ENCODE measurements at regions not wholly inside any gene's neighbourhood (a gene's known extent, or its start where the extent isn't known, plus 50 kb on each side); places are given as distances from the start of the nearest gene placed in this dataset.

- CTCF ChIA-PET (ENCODE audit: low intra/inter-chr PET ratio, low total read pairs) = no interaction called here
- Histone ChIP-seq H3K9me3 (ENCODE audit: low read length) (no peaks in the 10 kb centered on the region), H3K36me3 (replicated peaks in 1 of 2; ENCODE audit: control insufficient read depth in 1 of 2, insufficient read depth in 2 of 2, low read length in 2 of 2) (no peaks in the 10 kb centered on the region), H3K4me1 (ENCODE audit: insufficient read depth, low read length) (no peaks in the 10 kb centered on the region), H3K4me2 (ENCODE audit: low read depth, low read length) (no peak overlapping the region), H3K27ac (ENCODE audit: extremely low read length, insufficient read depth, low read length) (no peak overlapping the region), H4K20me1 (ENCODE audit: insufficient read depth, low read length) (no peaks in the 10 kb centered on the region), H3K4me3 (replicated peaks in 1 of 3; ENCODE audit: insufficient read depth in 1 of 3, low read depth in 2 of 3, low read length in 3 of 3) (no peak overlapping the region), H2AFZ (ENCODE audit: low read length) (no peak overlapping the region), H3K9ac (ENCODE audit: insufficient read depth, low read depth, low read length) (no peak overlapping the region), H3K79me2 (ENCODE audit: insufficient read depth, low read length) (no peaks in the 10 kb centered on the region), H3K27me3 (ENCODE audit: control insufficient read depth in 1 of 2, insufficient read depth in 2 of 2, low read length in 2 of 2) (no peaks in the 10 kb centered on the region)
- intact Hi-C loops (cut with micrococcal nuclease; ENCODE audit: unreplicated experiment) = no loop called here
- no peak for FAIRE-seq
- no peak for DNase-seq (ENCODE audit: low spot score)
- TF ChIP-seq HNF4A (CRISPR knock-in tag; IDR thresholded peaks at IDR 0.05) = no peak
- no peak for TF ChIP-seq ZNF546 (CRISPR knock-in tag; conservative IDR thresholded peaks at IDR 0.05)
- TF ChIP-seq ZNF552 (CRISPR knock-in tag; IDR thresholded peaks at IDR 0.05; ENCODE audit: borderline replicate concordance) = no peak
- TF ChIP-seq ZSCAN22 (CRISPR knock-in tag; IDR thresholded peaks at IDR 0.05) = no peak
- no peak for TF ChIP-seq ZNF713 (CRISPR knock-in tag; IDR thresholded peaks at IDR 0.05)
- no peak for TF ChIP-seq JUN (CRISPR knock-in tag; IDR thresholded peaks at IDR 0.05)
- TF ChIP-seq ZNF605 (CRISPR knock-in tag; IDR thresholded peaks at IDR 0.05) = no peak
- no peak for TF ChIP-seq ZNF567 (CRISPR knock-in tag; IDR thresholded peaks at IDR 0.05; ENCODE audit: borderline replicate concordance)
- TF ChIP-seq ZNF329 (CRISPR knock-in tag; IDR thresholded peaks at IDR 0.05; ENCODE audit: low read depth) = no peak
- no peak for TF ChIP-seq ZFP36L2 (CRISPR knock-in tag; IDR thresholded peaks at IDR 0.05)
- no peak for TF ChIP-seq U2AF2 (IDR thresholded peaks at IDR 0.05; ENCODE audit: low read depth, low read length)
- TF ChIP-seq ZNF512 (CRISPR knock-in tag; IDR thresholded peaks at IDR 0.05) = no peak
- TF ChIP-seq FOXM1 (CRISPR knock-in tag; IDR thresholded peaks at IDR 0.05) = no peak
- no peak for TF ChIP-seq CEBPG (CRISPR knock-in tag; IDR thresholded peaks at IDR 0.05)
- no peak for TF ChIP-seq ZNF558 (CRISPR knock-in tag; IDR thresholded peaks at IDR 0.05; ENCODE audit: borderline replicate concordance)
- no peak for TF ChIP-seq ZNF468 (CRISPR knock-in tag; IDR thresholded peaks at IDR 0.05)
- TF ChIP-seq GFI1 (CRISPR knock-in tag; IDR thresholded peaks at IDR 0.05; ENCODE audit: borderline replicate concordance) = no peak
- BruUV-seq (replicated peaks) = no TSS peak
- WGBS (ENCODE audit: low lambda C conversion rate) = 23% methylated on average over 2 of the region's 2 CpGs
- POLR2A ChIA-PET = no interaction called here
- in situ Hi-C loops (cut with HindIII; ENCODE audit: extremely low pct_ligation_motif_present, low pct_unique_long_range_greater_than_20kb) = no loop called here
- ATAC-seq = no peak
Measured at GRCh38 chr2:221143231-221143630, 428.9 kb downstream of the EPHA4 start.
